GM18505 (cell line): ENCODE measurements at regions not wholly inside any gene's neighbourhood (a gene's known extent, or its start where the extent isn't known, plus 50 kb on each side); places are given as distances from the start of the nearest gene placed in this dataset.
A peak's percentile ranks its signal among the peaks of the same experiment; 100 is the strongest.

Experiments used
- ATAC-seq: cut with Tn5 transposase; IDR thresholded peaks from one replicate; pipeline ENCODE4 v1.9.1; 2021; ENCODE audit not compliant: unreplicated experiment
- POLR2A ChIP-seq: IDR thresholded peaks from 4 replicates; pipeline ENCODE4 v1.6.1; 2011; ENCODE audit warnings: borderline replicate concordance; ENCODE audit not compliant: insufficient read depth, insufficient read length; ENCODE audit errors: extremely low read depth

DNA sequence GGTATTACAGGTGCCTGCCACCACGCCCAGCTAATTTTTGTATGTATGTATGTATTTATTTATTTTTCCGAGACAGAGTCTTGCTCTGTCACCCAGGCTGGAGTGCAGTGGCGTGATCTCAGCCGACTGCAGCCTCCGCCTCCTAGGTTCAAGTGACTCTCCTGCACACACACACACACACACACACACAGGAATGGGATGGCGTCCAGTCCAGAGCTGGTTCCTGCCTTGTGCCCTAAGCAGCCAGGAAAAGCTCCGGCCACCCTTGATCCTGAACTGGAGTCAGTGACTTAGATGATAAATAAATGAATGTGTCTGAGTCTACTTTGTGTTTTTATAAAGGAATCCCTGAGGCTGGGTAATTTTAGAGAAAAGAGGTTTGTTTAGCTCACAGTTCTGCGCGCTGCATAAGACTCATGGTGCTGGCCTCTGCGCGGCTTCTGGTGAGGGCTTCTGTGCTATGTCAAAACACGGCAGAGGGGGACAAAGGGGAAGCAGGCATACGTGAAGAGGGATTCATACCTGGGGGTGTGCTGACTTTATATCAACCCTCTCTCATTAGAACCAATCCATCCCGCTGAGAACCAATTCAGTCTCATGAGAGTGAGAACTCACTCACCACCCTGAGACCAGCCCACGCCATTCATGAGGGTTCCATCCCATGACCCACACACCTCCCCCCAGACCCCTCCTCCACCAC is 59.7 kb upstream of the PHLPP1 start:
- ATAC-seq, result no peak
- no peak for TF ChIP-seq POLR2A

DNA sequence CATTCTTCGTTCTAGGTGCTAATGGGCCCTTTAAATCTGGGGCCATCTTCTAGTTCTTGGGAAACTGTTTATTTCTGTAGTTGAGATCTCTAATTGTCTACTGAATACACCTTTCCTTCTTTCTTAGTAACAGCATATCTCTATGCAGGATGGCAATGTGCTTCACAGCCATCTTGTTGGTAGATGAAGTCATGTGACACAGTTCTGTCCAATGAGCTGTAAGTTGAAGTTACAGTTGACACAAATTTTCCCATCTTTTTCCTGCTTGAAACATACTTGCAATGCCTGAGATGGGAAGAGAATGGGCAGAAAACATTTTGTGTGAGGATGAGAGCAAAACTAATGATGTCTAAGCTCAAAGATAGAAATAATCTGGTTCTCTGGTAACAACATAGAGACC is 57.3 kb upstream of the PHLPP1 start:
- no peak for TF ChIP-seq POLR2A
- ATAC-seq, result no peak

DNA sequence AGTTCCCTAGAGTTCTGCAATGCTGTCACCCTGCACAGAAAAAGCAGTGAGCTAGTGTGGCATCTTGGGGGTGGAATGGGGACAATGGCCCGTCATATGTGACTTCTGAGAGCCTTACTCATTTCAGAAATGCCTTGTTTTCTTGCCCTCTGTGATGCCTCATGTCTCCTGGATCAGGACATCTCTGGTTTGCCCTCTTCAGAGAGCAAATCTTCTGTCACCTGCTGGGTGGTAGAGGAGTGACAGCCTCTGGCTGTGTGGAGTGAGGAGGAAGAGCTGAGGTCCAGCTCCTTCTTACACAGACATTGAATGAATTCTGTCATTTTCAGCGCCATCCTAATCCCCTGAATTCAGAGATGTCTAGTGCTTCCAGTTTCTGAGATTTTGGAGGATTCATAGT is 55.6 kb upstream of the PHLPP1 start:
- ATAC-seq, result no peak
- no peak for TF ChIP-seq POLR2A

DNA sequence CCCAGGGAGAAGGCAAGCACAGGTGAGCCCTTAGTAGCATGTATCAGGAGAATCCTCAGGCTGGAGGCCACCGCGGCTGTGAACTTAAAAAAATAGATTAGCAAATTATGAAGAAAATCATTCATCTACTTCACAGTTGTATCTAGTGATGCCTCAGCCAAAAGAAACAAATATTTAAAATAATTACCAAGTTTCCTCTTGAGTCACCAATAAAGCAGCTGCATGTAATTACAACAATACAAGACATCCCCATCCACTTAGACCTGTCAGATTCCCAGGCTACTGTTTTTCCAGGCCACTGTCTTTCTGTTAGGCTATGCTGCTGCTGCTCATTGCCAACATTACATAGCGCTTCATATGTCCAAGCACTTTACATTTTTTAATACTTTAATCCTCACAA is 54.6 kb upstream of the PHLPP1 start:
- no peak for ATAC-seq
- TF ChIP-seq POLR2A, result no peak

DNA sequence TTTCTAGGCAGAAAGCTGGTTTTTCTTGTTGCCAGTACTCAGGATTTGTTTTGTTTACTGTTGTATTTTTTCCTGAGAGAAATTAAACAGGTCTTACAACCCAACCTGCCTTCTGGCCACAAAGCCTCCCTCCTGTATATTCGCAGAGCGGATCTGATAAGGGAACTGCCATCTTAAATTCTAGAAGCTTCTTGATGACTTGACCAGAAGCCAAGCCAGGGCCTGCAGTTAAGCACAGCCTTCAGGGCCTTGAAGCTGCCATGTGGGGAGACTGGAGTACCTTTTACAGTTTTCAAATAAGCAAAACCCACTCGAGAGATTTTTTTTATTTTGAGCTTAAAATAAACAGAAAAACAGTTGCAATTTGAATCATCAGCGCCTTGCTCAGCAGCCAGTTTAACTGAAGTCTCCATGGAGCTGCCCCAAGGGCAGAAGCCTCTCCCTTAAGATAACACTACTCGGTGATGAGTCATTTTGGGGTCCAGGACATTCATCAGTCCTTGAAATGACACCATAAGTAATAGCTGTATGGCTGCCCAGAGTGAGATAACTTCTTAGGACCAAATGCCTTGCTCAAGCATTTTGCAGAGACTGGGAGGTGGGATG is 51.5 kb upstream of the PHLPP1 start:
- TF ChIP-seq POLR2A, result no peak
- ATAC-seq, result peak; percentile 87

DNA sequence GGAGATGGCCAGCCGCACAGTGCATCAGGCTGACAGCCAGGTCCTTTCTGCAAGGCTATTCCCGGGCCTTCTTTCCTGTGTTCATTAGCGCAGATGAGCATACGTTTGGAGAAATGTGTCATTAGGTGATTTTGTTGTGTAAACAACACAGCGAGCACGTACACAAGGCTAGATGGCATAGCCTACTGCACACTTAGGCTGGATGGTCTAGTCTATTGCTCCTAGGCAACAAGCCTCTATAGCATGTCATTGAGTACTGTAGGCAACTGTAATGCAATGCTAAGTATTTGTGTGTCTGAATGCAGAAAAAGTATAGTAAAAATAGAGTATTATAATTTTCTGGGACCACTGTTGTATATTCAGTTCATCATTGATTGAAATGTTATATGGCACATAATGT is 50.9 kb upstream of the PHLPP1 start:
- no peak for TF ChIP-seq POLR2A
- ATAC-seq, result no peak

DNA sequence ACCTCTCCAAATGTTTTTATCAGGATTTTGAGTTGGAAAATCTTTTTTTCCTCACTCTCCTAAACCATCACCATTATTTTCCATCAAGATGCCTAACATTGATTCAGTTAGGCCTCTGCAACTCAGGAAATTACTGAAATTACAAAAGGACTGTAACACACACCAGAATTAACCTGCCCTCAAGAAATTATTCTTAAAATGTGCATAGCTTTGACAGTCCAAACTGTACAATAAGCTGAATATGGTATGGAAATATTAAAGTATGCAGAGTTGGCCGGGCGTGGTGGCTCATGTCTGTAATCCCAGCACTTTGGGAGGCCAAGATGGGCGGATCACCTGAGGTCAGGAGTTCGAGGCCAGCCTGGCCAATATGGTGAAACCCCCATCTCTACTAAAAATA is 50.2 kb upstream of the PHLPP1 start:
- no peak for ATAC-seq
- TF ChIP-seq POLR2A, result no peak
